ENCODE measurements at regions not wholly inside any gene's neighbourhood (a gene's known extent, or its start where the extent isn't known, plus 50 kb on each side); places are given as distances from the start of the nearest gene placed in this dataset.

GRCh38 chr2:144252694-144253093 lies 267.2 kb downstream of the ZEB2 start:
- no peak overlapping the region for H3K4me3 ChIP-seq (replicated peaks in 1 of 2; ENCODE audit: low read depth in 2 of 2, low read length in 2 of 2)
- no peak for TF ChIP-seq CTCF (IDR thresholded peaks at IDR 0.05; ENCODE audit: low read depth, low read length)
- no peak for DNase-seq (ENCODE audit: low read depth in 2 of 2)

- peak in 1 of 2 donors; percentile 42 for DNase-seq (ENCODE audit: low read depth in 2 of 2)
- no peak overlapping the region for H3K4me3 ChIP-seq (replicated peaks in 1 of 2; ENCODE audit: low read depth in 2 of 2, low read length in 2 of 2)
- no peak for TF ChIP-seq CTCF (IDR thresholded peaks at IDR 0.05; ENCODE audit: low read depth, low read length)
These were observed 270.8 kb downstream of the ZEB2 start for GRCh38 chr2:144249035-144249637.

- no peak for DNase-seq (ENCODE audit: low read depth in 2 of 2)
- no peak overlapping the region for H3K4me3 ChIP-seq (replicated peaks in 1 of 2; ENCODE audit: low read depth in 2 of 2, low read length in 2 of 2)
- no peak for TF ChIP-seq CTCF (IDR thresholded peaks at IDR 0.05; ENCODE audit: low read depth, low read length)
These were observed 271.4 kb downstream of the ZEB2 start for GRCh38 chr2:144248350-144249034.

GRCh38 chr2:144244938-144245337 lies 275.0 kb downstream of the ZEB2 start:
- TF ChIP-seq CTCF (IDR thresholded peaks at IDR 0.05; ENCODE audit: low read depth, low read length), result no peak

GRCh38 chr2:144242311-144242710 lies 277.6 kb downstream of the ZEB2 start:
- no peak for TF ChIP-seq CTCF (IDR thresholded peaks at IDR 0.05; ENCODE audit: low read depth, low read length)
- H3K4me3 ChIP-seq (replicated peaks in 1 of 2; ENCODE audit: low read depth in 2 of 2, low read length in 2 of 2), result no peak overlapping the region
- no peak for DNase-seq (ENCODE audit: low read depth in 2 of 2)

More at GRCh38 chr2:144244938-144245337, 275.0 kb downstream of the ZEB2 start:
- no peak overlapping the region for H3K4me3 ChIP-seq (replicated peaks in 1 of 2; ENCODE audit: low read depth in 2 of 2, low read length in 2 of 2)
- no peak for DNase-seq (ENCODE audit: low read depth in 2 of 2)

GRCh38 chr2:144241801-144242200 lies 278.1 kb downstream of the ZEB2 start:
- no peak for DNase-seq (ENCODE audit: low read depth in 2 of 2)
- no peak for TF ChIP-seq CTCF (IDR thresholded peaks at IDR 0.05; ENCODE audit: low read depth, low read length)
- no peak overlapping the region for H3K4me3 ChIP-seq (replicated peaks in 1 of 2; ENCODE audit: low read depth in 2 of 2, low read length in 2 of 2)
